C4-2B (cell line): ENCODE measurements at regions not wholly inside any gene's neighbourhood (a gene's known extent, or its start where the extent isn't known, plus 50 kb on each side); places are given as distances from the start of the nearest gene placed in this dataset.

Source experiments
- CTCF ChIP-seq: fragments of 450-650 bp; conservative IDR thresholded peaks from 2 replicates; pipeline ENCODE4 v1.5.1; 2017; ENCODE audit warnings: mild to moderate bottlenecking
- ZFX ChIP-seq: fragments of 450-650 bp; IDR thresholded peaks from 2 replicates; pipeline ENCODE4 v1.6.1; 2017

- TF ChIP-seq CTCF (no peak), ZFX (no peak)
These were observed 294.2 kb downstream of the FGF9 start for GRCh38 chr13:21965095-21965494.
